Breast epithelium (tissue), 4 donors: ENCODE measurements at regions not wholly inside any gene's neighbourhood (a gene's known extent, or its start where the extent isn't known, plus 50 kb on each side); places are given as distances from the start of the nearest gene placed in this dataset.

ENCODE experiments used
- DNase-seq, 2 donors: peaks; one replicate each; pipeline ENCODE4 v3.0.0-alpha.2; 2019; ENCODE audit warnings: low spot score in 2 of 2
- H3K27ac ChIP-seq, 2 donors: fragments of 200-600 bp; sonication (generic) in 1 of 2; one replicate each; pipeline ENCODE4 v1.5.1; 2016 to 2019; ENCODE audit warnings: mild to moderate bottlenecking in 1 of 2
- H3K27me3 ChIP-seq, 2 donors: fragments of 200-600 bp; sonication (generic) in 1 of 2; one replicate each; pipeline versions ENCODE4 v1.5.1 to v1.6.0; 2017 to 2019; ENCODE audit warnings: control low read depth in 1 of 2, mild to moderate bottlenecking in 1 of 2
- H3K36me3 ChIP-seq: fragments of 200-600 bp; one replicate; pipeline ENCODE4 v1.5.1; 2019
- H3K4me1 ChIP-seq, 2 donors: fragments of 200-600 bp; sonication (generic); one replicate each; pipeline ENCODE4 v1.5.1; 2016 to 2019; ENCODE audit warnings: control low read depth in 1 of 2
- H3K4me3 ChIP-seq, 3 donors: fragments of 200-600 bp; sonication (generic); 1 replicate in 2 of 3; 2 replicates in 1 of 3; pipeline ENCODE4 v1.5.1; 2016 to 2019; ENCODE audit warnings: mild to moderate bottlenecking in 3 of 3, moderate library complexity in 2 of 3
- H3K9me3 ChIP-seq, 2 donors: fragments of 200-600 bp; sonication (generic) in 1 of 2; one replicate each; pipeline ENCODE4 v1.5.1; 2016 to 2019; ENCODE audit warnings: control low read depth in 1 of 2
- CTCF ChIP-seq, 3 donors: fragments of 450-650 bp; IDR thresholded peaks; one replicate each; pipeline ENCODE4 v1.5.1; 2016 to 2017; ENCODE audit warnings: antibody characterized with exemption in 3 of 3, mild to moderate bottlenecking in 3 of 3, moderate library complexity in 3 of 3
- POLR2A ChIP-seq: fragments of 450-650 bp; IDR thresholded peaks from one replicate; pipeline ENCODE4 v1.6.1; 2016; ENCODE audit warnings: antibody characterized with exemption, mild to moderate bottlenecking, moderate library complexity
- POLR2AphosphoS5 ChIP-seq, 3 donors: sonication (generic); formaldehyde crosslinking; IDR thresholded peaks; one replicate each; pipeline ENCODE4 v1.6.1; 2017; ENCODE audit warnings: antibody characterized with exemption in 3 of 3
- intact Hi-C: fragments of 100-400 bp; cut with DNase I; formaldehyde crosslinking; loops from one replicate; pipeline ENCODE4 v1.15.1; 2023; ENCODE audit warnings: low total_unique reads

GRCh38 chr3:1971780-1972179 is 126.9 kb upstream of the CNTN4 start:
- Histone ChIP-seq H3K4me1 (no peaks in the 10 kb centered on the region), H3K9me3 (peaks cover 0 to 9% of the 10 kb centered on the region in 2 donors), H3K4me3 (no peak overlapping the region), H3K27ac (no peak overlapping the region), H3K36me3 (no peaks in the 10 kb centered on the region), H3K27me3 (no peaks in the 10 kb centered on the region)
- no peak for TF ChIP-seq POLR2AphosphoS5 (IDR thresholded peaks at IDR 0.05)
- TF ChIP-seq CTCF (IDR thresholded peaks at IDR 0.05), result no peak
- TF ChIP-seq POLR2A, result no peak
- intact Hi-C loops, result no loop called here
- DNase-seq, result no peak

GRCh38 chr3:1979961-1980615 is 118.6 kb upstream of the CNTN4 start:
- Histone ChIP-seq H3K4me1 (no peaks in the 10 kb centered on the region), H3K9me3 (no peaks in the 10 kb centered on the region), H3K36me3 (no peaks in the 10 kb centered on the region), H3K4me3 (no peak overlapping the region), H3K27ac (no peak overlapping the region), H3K27me3 (no peaks in the 10 kb centered on the region)
- TF ChIP-seq POLR2AphosphoS5 (IDR thresholded peaks at IDR 0.05) (no peak), POLR2A (no peak), CTCF (IDR thresholded peaks at IDR 0.05) (no peak)
- DNase-seq, result no peak
- intact Hi-C loops, result no loop called here

- Histone ChIP-seq H3K9me3 (no peaks in the 10 kb centered on the region), H3K4me1 (no peaks in the 10 kb centered on the region), H3K4me3 (no peak overlapping the region), H3K36me3 (no peaks in the 10 kb centered on the region), H3K27me3 (no peaks in the 10 kb centered on the region), H3K27ac (no peak overlapping the region)
- DNase-seq, result no peak
- TF ChIP-seq POLR2AphosphoS5 (IDR thresholded peaks at IDR 0.05) (no peak), CTCF (IDR thresholded peaks at IDR 0.05) (no peak), POLR2A (no peak)
- intact Hi-C loops, result no loop called here
Observed at GRCh38 chr3:1987980-1988379, 110.7 kb upstream of the CNTN4 start.

- no peaks in the 10 kb centered on the region for H3K36me3 ChIP-seq
- TF ChIP-seq POLR2A, result no peak
- H3K27me3 ChIP-seq, result no peaks in the 10 kb centered on the region
Observed at GRCh38 chr3:1998739-1999138, 99.9 kb upstream of the CNTN4 start.

GRCh38 chr3:2001306-2002108 is 97.2 kb upstream of the CNTN4 start:
- Histone ChIP-seq H3K9me3 (peaks cover 0 to 3% of the 10 kb centered on the region in 2 donors), H3K4me3 (no peak overlapping the region), H3K27ac (no peak overlapping the region), H3K4me1 (no peaks in the 10 kb centered on the region), H3K27me3 (no peaks in the 10 kb centered on the region), H3K36me3 (no peaks in the 10 kb centered on the region)
- TF ChIP-seq POLR2AphosphoS5 (IDR thresholded peaks at IDR 0.05), result no peak
- TF ChIP-seq POLR2A, result no peak
- no peak for TF ChIP-seq CTCF (IDR thresholded peaks at IDR 0.05)
- no peak for DNase-seq
- intact Hi-C loops, result no loop called here

More at GRCh38 chr3:1998739-1999138, 99.9 kb upstream of the CNTN4 start:
- Histone ChIP-seq H3K4me3 (no peak overlapping the region), H3K4me1 (no peaks in the 10 kb centered on the region), H3K27ac (no peak overlapping the region), H3K9me3 (peaks cover 0 to 3% of the 10 kb centered on the region in 2 donors)
- DNase-seq, result no peak
- intact Hi-C loops, result no loop called here
